CMK (cell line): ENCODE measurements at regions not wholly inside any gene's neighbourhood (a gene's known extent, or its start where the extent isn't known, plus 50 kb on each side); places are given as distances from the start of the nearest gene placed in this dataset.
"Not testable (repeated sequence)": the region's sequence is repeated elsewhere in the genome, so short reads cannot be mapped to it uniquely, and the experiment has no call there.

Source experiments
- DNase-seq: peaks from one replicate; pipeline ENCODE4 v3.0.0-alpha.2; 2010; ENCODE audit warnings: low read depth

GRCh38 chr5:104573949-104574709, 1011.5 kb upstream of the NUDT12 start:
- no peak for DNase-seq

DNA sequence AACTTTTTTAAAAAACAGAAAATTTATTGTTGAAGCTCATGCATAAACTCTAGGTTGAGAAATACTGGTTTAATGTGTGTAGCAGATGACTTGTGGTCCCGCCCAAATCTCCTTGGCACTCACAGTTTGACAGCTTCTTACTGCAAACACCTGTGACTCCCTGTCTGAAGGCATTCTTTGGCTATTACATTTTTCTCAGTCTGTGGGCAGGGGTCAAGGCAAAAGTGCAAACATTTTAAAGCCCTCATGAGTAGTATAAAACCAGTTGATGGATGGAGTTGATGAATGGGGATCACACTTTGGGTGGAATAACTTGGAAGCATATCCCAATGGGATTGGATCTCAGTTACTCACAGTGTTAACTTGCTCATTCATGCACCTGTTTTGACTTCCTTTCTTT, 1007.0 kb upstream of the NUDT12 start:
- no peak for DNase-seq

DNA sequence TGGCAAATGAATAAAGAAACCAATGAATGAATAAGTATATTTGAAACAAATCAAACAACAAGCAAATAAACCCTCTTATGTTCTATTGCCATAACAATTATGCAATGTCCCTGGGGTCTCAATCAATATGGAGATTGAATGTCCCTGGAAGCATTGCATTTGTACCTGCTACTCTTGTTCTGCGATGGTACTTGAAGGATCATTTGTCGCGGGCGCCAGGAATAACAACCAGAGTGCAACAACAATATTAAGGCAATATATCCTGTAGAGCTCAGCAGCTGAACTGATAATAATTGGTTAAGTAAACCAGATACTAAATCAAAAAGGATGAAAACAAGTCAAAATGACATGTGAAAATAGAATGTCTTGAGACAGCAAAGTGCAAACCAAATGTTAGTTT, 1001.9 kb upstream of the NUDT12 start:
- no peak for DNase-seq

DNA sequence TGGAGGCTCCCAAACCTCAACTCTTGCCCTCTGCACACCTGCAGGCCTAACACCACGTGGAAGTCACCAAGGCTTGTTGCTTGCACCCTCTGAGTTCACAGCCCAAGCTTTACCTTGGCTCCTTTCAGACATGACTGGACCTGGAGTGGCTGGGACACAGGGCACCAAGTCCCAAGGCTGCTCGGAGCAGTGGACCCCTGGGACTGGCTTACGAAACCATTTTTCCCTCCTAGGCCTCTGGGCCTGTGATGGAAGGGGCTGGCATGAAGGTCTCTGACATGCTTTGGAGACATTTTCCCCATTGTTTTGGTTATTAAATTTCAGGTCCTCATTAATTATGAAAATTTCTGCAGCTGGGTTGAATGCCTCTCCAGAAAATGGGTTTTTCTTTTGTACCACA, 994.4 kb upstream of the NUDT12 start:
- no peak for DNase-seq

- no peak for DNase-seq
Measured at GRCh38 chr5:104551628-104552027, 989.0 kb upstream of the NUDT12 start.

GRCh38 chr5:104546871-104547270, 984.3 kb upstream of the NUDT12 start:
- DNase-seq: not testable (repeated sequence)

DNA sequence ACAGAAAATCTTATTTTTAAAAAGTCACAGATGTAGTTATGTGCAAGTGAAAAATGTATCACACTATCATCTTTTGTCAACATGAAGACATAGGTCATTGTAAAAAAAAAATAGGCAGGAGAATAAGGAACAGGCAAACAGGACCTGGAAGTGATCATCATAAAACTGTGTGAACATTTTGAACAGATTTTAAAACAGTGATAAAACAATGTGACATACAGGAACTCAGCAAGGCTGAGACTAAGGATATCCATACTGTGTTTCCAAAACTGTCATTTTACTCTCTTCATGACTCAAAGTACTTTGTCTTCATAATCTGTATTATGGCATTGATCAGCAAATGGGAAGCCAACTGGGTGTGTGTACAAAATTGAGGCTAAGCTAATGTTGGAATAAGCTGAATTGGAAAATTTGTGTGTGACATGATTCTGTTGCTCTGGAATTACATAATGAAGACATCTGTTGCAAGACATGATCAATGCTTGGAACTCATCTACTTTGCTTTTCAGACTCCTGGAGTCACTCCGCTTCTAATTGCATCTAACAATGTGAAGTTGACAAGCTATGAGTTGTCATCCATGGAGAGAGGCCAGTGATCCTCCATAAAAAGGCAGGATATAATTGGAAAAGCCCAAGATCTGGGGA, 978.7 kb upstream of the NUDT12 start:
- DNase-seq: no peak

- no peak for DNase-seq
Measured at GRCh38 chr5:104540448-104540847, 977.9 kb upstream of the NUDT12 start.

- no peak for DNase-seq
Measured at GRCh38 chr5:104539618-104540350, 977.2 kb upstream of the NUDT12 start.

DNA sequence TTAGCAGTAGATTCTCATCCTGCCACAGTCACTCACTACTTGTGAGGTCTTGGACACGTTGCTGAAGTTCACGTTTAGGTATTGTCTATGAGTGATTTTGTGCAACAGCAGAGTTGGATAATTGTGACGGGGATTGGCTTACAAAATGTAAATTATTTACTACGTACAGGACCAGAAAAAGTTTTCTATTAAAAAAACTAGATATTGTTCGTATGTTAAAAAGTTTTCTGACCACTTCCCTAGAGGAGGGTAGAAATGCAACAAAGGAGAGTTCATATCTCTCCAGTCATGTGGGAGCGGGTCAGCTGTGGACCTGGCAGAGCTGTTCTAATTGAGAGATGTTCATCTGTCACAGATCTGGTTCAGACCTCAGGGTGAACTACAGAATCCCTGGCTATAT, 976.1 kb upstream of the NUDT12 start:
- DNase-seq: no peak

DNA sequence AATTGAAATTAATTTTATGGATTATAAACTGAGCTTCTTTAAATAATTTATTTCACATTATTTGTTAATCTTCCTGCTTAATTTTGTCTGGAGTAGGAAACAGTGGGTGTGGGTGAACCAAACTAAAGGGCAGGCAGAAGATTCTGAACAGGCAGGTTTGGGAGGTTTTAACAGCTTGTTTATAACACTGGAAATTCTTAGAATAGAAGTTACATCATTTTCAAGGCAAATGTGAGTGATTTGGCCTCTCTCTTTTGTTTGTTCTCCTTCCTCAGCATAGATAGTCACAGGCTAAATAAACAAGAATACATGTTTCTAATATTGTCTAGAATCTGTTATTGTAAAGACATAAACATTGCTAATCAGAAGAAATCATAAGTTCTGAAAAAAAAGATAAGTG, 970.9 kb upstream of the NUDT12 start:
- no peak for DNase-seq

DNA sequence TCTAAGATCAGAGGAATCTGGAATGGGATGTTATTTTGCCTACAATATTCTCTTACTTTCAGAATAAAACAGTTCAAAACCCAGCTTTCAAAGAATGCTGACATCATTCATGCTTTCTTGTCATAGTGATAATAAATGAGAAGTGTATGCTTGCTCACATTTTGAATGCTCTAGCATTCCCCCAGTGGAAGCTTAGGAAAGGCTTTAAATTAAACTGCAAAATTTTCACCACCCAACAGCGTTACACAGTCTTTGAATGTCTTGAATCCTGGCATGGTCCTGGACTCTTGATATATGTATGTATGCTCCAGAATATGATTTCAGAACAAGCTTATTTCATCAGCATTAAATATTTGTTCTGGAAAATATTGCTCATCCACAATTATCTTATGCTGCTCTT, 964.3 kb upstream of the NUDT12 start:
- no peak for DNase-seq

GRCh38 chr5:104513640-104514072, 951.1 kb upstream of the NUDT12 start:
- no peak for DNase-seq

- no peak for DNase-seq
Measured at GRCh38 chr5:104513121-104513602, 950.6 kb upstream of the NUDT12 start.

DNA sequence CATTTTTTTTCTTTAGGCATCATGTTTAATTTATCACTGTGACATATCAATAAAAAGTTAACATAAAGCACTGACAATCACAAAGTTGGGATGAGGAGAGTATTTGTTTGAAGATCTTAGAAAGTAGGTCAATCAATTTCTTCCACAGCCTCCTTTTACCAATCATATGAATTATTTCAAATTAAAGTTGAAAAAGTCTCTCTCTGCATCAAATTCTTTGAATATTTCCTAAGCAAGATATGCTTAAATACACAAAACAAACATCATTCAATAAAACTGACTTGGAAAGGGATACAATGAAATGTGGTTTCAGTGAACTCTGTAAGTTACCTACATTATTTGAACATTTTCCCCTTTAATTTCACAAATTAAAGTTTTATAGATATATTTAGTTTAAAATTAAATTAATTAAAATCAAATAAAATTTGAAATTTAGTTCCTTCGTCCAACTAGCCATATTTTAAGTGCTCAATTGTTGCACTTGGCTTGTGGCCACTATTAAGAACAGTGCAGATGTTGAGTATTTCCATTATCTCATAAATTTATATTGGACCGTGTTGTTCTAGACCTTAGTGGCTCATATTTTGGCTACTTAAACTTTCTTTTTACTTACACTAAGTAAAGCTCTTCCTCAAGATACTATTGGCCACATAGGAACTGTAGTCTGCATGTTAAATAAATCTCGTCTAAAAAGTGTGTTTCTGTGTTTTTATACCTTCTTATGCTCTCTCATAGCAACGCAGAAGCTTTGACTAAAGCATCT, 949.7 kb upstream of the NUDT12 start:
- no peak for DNase-seq

- DNase-seq: no peak
Measured at GRCh38 chr5:104498281-104498680, 935.7 kb upstream of the NUDT12 start.

DNA sequence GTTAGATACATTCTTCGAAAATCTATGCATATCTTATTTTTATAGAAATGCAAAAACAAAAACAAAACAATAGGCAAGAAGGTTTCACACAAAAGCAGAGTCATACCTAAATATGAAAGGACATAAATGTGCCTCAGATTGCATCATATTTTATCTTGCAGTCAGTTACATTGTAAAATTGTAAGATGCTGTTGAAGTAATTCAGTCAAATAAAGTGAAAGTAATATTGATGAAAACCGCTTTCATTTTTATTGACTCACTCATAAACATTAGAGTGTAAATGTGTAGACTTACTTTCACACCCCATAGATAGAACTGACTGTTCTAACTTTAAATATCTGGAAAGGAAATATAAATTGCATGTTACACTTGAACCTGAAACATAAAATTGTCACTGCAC, 931.5 kb upstream of the NUDT12 start:
- no peak for DNase-seq

- DNase-seq: no peak
Measured at GRCh38 chr5:104472811-104473210, 910.2 kb upstream of the NUDT12 start.

DNA sequence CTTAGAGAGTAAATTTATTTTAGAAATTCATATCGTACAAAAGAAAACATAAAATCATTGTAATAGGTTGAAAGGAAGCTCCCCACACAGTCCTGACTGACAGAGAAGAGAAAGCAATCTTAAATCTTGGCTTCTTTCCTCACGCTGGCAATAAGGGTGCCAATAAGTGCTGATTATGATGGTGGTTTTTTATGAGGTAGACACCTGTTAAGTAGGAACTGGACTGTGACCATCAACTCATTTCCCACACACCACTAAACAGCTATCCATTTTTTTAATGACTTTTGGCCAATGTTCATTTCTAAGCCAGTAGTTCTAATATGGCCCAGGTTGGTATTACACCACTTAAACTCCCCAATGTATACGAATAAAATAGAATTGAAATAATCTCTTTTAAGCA, 893.5 kb upstream of the NUDT12 start:
- no peak for DNase-seq

GRCh38 chr5:104452550-104452949, 890.0 kb upstream of the NUDT12 start:
- no peak for DNase-seq

- not testable (repeated sequence) for DNase-seq
Measured at GRCh38 chr5:104451911-104452310, 889.3 kb upstream of the NUDT12 start.

- DNase-seq: no peak
Measured at GRCh38 chr5:104444656-104445055, 882.1 kb upstream of the NUDT12 start.
